ENCODE measurements at regions not wholly inside any gene's neighbourhood (a gene's known extent, or its start where the extent isn't known, plus 50 kb on each side); places are given as distances from the start of the nearest gene placed in this dataset.

DNA sequence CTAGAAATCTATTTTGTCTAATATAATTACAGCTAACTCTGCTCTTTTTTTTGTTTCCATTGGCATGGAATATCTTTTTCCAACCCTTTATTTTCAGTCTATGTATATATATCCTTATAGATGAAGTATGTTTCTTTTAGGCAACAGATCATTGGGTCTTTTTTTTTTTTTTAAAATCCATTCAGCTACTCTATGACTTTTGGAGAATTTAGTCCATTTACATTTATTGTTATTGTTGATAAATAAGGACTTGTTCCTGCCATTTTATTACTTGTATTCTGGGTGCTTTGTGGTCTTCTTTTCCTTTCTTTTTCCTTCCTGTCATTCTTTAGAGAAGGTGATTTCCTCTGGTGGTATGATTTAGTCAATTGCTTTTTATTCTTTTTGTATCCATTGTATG lies 296.8 kb downstream of the SMARCA2 start:
- Histone ChIP-seq H3K36me3 (ENCODE audit: insufficient read depth) (no peaks in the 10 kb centered on the region), H3K4me1 (ENCODE audit: insufficient read depth) (no peaks in the 10 kb centered on the region), H3K27ac (ENCODE audit: low read depth) (no peak overlapping the region), H3K4me3 (ENCODE audit: low read depth, low read length) (no peak overlapping the region)
- no peak for DNase-seq (ENCODE audit: extremely low spot score)

DNA sequence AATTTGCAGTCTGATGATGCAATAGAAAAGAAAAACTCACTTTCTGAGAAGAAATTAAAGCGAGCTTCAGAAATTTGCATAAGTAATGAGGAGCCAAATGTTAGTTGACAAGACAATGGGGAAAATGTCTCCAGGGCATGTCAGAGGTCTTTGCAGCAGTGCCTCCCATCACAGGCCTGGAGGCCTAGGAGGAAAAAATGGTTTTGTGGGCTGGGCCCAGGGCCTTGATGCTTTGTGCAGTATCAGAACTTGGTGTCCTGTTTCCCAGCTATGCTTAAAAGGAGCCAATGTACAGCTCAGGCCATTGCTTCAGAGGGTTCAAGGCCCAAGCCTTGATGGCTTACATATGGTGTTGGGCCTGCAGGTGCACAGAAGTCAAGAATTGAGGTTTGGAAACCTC lies 298.4 kb downstream of the SMARCA2 start:
- Histone ChIP-seq H3K4me3 (ENCODE audit: low read depth, low read length) (no peak overlapping the region), H3K27ac (ENCODE audit: low read depth) (no peak overlapping the region), H3K36me3 (ENCODE audit: insufficient read depth) (no peaks in the 10 kb centered on the region), H3K4me1 (ENCODE audit: insufficient read depth) (no peaks in the 10 kb centered on the region)
- WGBS = 90% methylated on average over 1 of the region's 1 CpG
- DNase-seq (ENCODE audit: extremely low spot score) = no peak

GRCh38 chr9:2317591-2317990 lies 302.4 kb downstream of the SMARCA2 start:
- 87% methylated on average over 1 of the region's 1 CpG for WGBS
- H3K4me1 ChIP-seq (ENCODE audit: insufficient read depth) = no peaks in the 10 kb centered on the region
- no peak overlapping the region for H3K27ac ChIP-seq (ENCODE audit: low read depth)
- no peaks in the 10 kb centered on the region for H3K36me3 ChIP-seq (ENCODE audit: insufficient read depth)
- H3K4me3 ChIP-seq (ENCODE audit: low read depth, low read length) = no peak overlapping the region
- no peak for DNase-seq (ENCODE audit: extremely low spot score)

GRCh38 chr9:2319421-2319820 lies 302.2 kb upstream of the VLDLR start:
- H3K27ac ChIP-seq (ENCODE audit: low read depth) = no peak overlapping the region
- H3K36me3 ChIP-seq (ENCODE audit: insufficient read depth) = no peaks in the 10 kb centered on the region
- no peaks in the 10 kb centered on the region for H3K4me1 ChIP-seq (ENCODE audit: insufficient read depth)
- H3K4me3 ChIP-seq (ENCODE audit: low read depth, low read length) = no peak overlapping the region
- 94% methylated on average over 1 of the region's 1 CpG for WGBS
- DNase-seq (ENCODE audit: extremely low spot score) = no peak

- WGBS = 90% methylated on average over 5 of the region's 5 CpGs
- H3K4me1 ChIP-seq (ENCODE audit: insufficient read depth) = no peaks in the 10 kb centered on the region
- DNase-seq (ENCODE audit: extremely low spot score) = no peak
- no peak overlapping the region for H3K4me3 ChIP-seq (ENCODE audit: low read depth, low read length)
- H3K36me3 ChIP-seq (ENCODE audit: insufficient read depth) = no peaks in the 10 kb centered on the region
- no peak overlapping the region for H3K27ac ChIP-seq (ENCODE audit: low read depth)
These were observed 301.5 kb upstream of the VLDLR start for GRCh38 chr9:2320114-2320513.

DNA sequence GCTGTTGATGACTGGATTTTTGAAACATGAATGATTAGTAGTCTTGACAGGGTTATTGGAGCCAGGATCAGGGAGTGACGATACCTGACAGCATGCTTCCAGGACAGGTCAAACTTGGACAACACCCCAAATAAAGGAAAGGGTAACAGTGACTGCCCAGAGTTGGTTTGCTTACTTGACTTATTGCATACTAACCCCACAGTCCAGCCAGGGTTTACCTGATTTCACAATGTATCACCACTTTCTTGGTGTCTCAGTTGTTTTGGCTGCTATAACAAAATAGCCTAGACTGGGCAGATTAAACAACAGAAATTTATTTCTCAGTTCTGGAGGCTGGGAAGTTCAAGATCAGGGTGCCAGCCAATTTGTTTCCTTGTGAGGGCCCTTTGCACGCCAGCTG lies 301.0 kb upstream of the VLDLR start:
- Histone ChIP-seq H3K4me3 (ENCODE audit: low read depth, low read length) (no peak overlapping the region), H3K4me1 (ENCODE audit: insufficient read depth) (no peaks in the 10 kb centered on the region), H3K27ac (ENCODE audit: low read depth) (no peak overlapping the region), H3K36me3 (ENCODE audit: insufficient read depth) (no peaks in the 10 kb centered on the region)
- WGBS = 92% methylated on average over 2 of the region's 2 CpGs
- no peak for DNase-seq (ENCODE audit: extremely low spot score)

- H3K36me3 ChIP-seq (ENCODE audit: insufficient read depth) = no peaks in the 10 kb centered on the region
- no peak for DNase-seq (ENCODE audit: extremely low spot score)
These were observed 300.0 kb upstream of the VLDLR start for GRCh38 chr9:2321523-2322148.

DNA sequence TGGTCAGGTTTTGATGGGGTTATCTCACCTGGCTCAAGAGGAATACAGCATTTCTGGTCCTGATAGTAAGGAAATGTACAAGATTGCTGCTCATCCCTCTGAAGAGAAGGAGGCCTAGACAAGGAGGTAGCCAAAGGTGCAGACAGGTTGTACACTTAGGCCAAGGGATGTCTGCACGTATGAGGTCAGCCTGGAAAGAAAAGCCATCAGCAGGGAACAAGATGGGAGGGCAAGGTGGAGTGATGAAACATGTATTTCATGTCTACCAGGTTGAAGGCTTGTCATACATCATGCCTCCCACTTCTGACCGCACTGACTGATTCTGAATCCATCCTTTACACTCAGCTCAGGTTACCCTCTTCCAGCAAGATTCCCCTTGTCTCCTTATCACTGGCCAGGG lies 296.8 kb upstream of the VLDLR start:
- WGBS = 94% methylated on average over 2 of the region's 2 CpGs
- H3K27ac ChIP-seq (ENCODE audit: low read depth) = no peak overlapping the region
- no peaks in the 10 kb centered on the region for H3K4me1 ChIP-seq (ENCODE audit: insufficient read depth)
- no peak overlapping the region for H3K4me3 ChIP-seq (ENCODE audit: low read depth, low read length)
- no peaks in the 10 kb centered on the region for H3K36me3 ChIP-seq (ENCODE audit: insufficient read depth)
- no peak for DNase-seq (ENCODE audit: extremely low spot score)

More at GRCh38 chr9:2321523-2322148, 300.0 kb upstream of the VLDLR start:
- H3K4me1 ChIP-seq (ENCODE audit: insufficient read depth) = no peaks in the 10 kb centered on the region
- H3K27ac ChIP-seq (ENCODE audit: low read depth) = no peak overlapping the region
- no peak overlapping the region for H3K4me3 ChIP-seq (ENCODE audit: low read depth, low read length)

GRCh38 chr9:2332663-2333062 lies 288.9 kb upstream of the VLDLR start:
- WGBS = 87% methylated on average over 4 of the region's 4 CpGs
- DNase-seq (ENCODE audit: extremely low spot score) = no peak
- Histone ChIP-seq H3K36me3 (ENCODE audit: insufficient read depth) (no peaks in the 10 kb centered on the region), H3K4me1 (ENCODE audit: insufficient read depth) (no peaks in the 10 kb centered on the region), H3K4me3 (ENCODE audit: low read depth, low read length) (no peak overlapping the region), H3K27ac (ENCODE audit: low read depth) (no peak overlapping the region)

DNA sequence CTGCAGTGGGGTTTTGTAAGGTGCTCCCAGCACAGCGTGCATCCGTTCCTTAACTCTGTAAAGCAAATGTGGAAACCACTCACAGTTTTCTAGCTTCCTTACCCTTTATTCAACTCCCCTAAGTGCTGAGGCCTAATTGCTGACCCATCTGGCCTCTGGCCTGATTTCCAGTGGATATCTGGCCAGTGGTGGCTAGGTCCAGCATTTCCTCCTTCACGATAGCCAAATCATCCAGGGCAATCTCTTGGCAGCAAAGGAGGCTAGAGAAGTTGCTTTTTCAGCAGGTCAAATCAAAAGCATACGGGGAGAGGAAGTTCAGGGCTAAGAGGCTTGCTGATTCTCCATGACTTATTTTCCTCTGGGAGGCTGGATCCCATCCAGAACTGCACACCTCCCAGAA lies 286.3 kb upstream of the VLDLR start:
- no peak overlapping the region for H3K4me3 ChIP-seq (ENCODE audit: low read depth, low read length)
- no peak overlapping the region for H3K27ac ChIP-seq (ENCODE audit: low read depth)
- WGBS = 61% methylated on average over 4 of the region's 4 CpGs
- no peaks in the 10 kb centered on the region for H3K4me1 ChIP-seq (ENCODE audit: insufficient read depth)
- DNase-seq (ENCODE audit: extremely low spot score) = no peak
- no peaks in the 10 kb centered on the region for H3K36me3 ChIP-seq (ENCODE audit: insufficient read depth)

DNA sequence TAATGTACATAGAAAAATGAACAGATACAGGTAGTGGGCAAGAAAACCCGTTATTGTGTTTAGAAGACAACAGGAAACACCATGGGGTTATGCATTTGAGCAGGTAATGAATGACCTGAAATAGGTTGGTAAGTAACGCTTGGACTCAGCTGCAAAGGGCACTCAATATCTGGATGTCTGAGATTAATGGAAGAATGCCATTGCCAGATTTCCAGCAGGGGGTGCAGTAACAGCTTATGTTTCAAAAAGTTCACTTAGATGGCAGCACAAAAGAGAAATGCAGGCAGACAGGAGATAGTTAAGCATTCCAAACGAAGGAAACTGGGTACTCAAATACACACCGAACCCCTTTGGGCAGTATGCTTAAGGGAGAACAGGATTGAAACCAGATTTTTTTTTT lies 285.5 kb upstream of the VLDLR start:
- Histone ChIP-seq H3K4me1 (ENCODE audit: insufficient read depth) (no peaks in the 10 kb centered on the region), H3K4me3 (ENCODE audit: low read depth, low read length) (no peak overlapping the region), H3K27ac (ENCODE audit: low read depth) (no peak overlapping the region), H3K36me3 (ENCODE audit: insufficient read depth) (no peaks in the 10 kb centered on the region)
- no peak for DNase-seq (ENCODE audit: extremely low spot score)
- 75% methylated on average over 4 of the region's 4 CpGs for WGBS

DNA sequence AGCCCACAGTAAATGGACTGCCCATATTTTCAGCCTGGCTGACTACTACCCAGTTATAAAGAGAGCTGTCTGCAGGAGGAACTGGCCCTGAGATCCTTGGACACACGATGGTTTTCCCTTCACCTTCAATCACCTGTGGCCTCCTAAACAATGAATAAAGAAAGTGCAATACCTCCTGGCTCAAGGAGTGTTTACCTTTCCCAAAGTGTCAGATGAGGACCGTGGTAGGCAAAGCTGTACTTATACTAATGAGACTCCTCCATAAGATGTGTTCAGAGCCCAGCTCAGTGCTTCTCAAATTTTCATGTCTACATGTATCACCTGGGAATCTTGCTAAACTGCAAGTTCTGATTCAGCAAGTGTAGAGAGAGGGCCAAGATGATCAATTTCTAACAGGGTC lies 284.5 kb upstream of the VLDLR start:
- no peaks in the 10 kb centered on the region for H3K36me3 ChIP-seq (ENCODE audit: insufficient read depth)
- no peak for DNase-seq (ENCODE audit: extremely low spot score)
- no peaks in the 10 kb centered on the region for H3K4me1 ChIP-seq (ENCODE audit: insufficient read depth)
- no peak overlapping the region for H3K4me3 ChIP-seq (ENCODE audit: low read depth, low read length)
- 62% methylated on average over 2 of the region's 2 CpGs for WGBS
- H3K27ac ChIP-seq (ENCODE audit: low read depth) = no peak overlapping the region

DNA sequence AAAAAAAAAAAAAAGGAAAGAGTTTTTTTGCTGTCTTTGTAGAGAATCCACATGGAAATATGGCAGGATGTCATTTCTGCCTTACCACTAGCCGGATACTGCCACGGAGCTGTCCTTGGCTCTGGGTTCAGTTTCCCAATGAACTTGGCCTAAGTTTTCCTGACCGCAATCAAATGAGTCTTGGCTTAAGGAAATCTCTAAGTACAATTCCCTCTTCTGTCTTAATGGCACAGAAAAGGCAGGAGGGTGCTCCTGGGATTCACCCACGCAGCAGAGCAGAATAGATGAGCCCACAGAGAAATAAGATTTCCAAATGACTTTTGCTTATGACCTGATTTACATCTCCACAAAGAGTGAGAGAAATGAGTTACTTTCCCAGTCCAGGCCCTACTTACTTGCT lies 284.0 kb upstream of the VLDLR start:
- Histone ChIP-seq H3K4me3 (ENCODE audit: low read depth, low read length) (no peak overlapping the region), H3K36me3 (ENCODE audit: insufficient read depth) (no peaks in the 10 kb centered on the region), H3K4me1 (ENCODE audit: insufficient read depth) (no peaks in the 10 kb centered on the region), H3K27ac (ENCODE audit: low read depth) (no peak overlapping the region)
- 70% methylated on average over 4 of the region's 4 CpGs for WGBS
- no peak for DNase-seq (ENCODE audit: extremely low spot score)

DNA sequence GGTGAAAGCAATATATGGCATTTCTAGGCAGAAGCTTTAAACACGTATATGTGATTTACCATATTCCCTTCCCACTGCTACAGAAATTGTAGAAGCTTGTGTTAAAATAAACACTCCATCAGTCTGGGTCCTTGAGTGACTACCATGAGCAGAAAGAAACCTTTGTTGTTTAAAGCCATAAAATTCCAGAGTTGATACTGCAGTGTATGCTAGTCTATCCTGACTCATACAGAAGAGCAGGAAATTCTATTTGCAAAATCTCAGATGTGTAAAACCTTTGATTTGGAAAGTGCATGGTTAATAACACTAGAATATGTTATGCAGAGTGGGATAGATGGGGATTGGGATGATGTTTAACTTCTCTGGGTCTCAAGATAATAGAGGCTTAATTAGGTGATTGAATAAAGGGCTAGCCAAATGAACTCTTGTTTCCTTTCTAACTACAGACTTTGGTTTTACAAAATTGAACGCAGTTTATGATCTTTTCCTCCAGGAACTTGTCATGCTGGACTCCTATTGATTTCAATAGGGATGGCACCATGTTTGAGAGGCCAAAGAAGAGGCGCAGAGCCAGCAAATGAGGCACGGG lies 282.7 kb upstream of the VLDLR start:
- DNase-seq (ENCODE audit: extremely low spot score) = no peak
- Histone ChIP-seq H3K4me1 (ENCODE audit: insufficient read depth) (no peaks in the 10 kb centered on the region), H3K4me3 (ENCODE audit: low read depth, low read length) (no peak overlapping the region), H3K27ac (ENCODE audit: low read depth) (no peak overlapping the region), H3K36me3 (ENCODE audit: insufficient read depth) (no peaks in the 10 kb centered on the region)
- 85% methylated on average over 4 of the region's 4 CpGs for WGBS

- Histone ChIP-seq H3K4me3 (ENCODE audit: low read depth, low read length) (no peak overlapping the region), H3K4me1 (ENCODE audit: insufficient read depth) (no peaks in the 10 kb centered on the region), H3K36me3 (ENCODE audit: insufficient read depth) (no peaks in the 10 kb centered on the region), H3K27ac (ENCODE audit: low read depth) (no peak overlapping the region)
- WGBS = 55% methylated on average over 6 of the region's 6 CpGs
- DNase-seq (ENCODE audit: extremely low spot score) = no peak
These were observed 282.2 kb upstream of the VLDLR start for GRCh38 chr9:2339416-2339815.
